ENCODE measurements at regions not wholly inside any gene's neighbourhood (a gene's known extent, or its start where the extent isn't known, plus 50 kb on each side); places are given as distances from the start of the nearest gene placed in this dataset.

DNA sequence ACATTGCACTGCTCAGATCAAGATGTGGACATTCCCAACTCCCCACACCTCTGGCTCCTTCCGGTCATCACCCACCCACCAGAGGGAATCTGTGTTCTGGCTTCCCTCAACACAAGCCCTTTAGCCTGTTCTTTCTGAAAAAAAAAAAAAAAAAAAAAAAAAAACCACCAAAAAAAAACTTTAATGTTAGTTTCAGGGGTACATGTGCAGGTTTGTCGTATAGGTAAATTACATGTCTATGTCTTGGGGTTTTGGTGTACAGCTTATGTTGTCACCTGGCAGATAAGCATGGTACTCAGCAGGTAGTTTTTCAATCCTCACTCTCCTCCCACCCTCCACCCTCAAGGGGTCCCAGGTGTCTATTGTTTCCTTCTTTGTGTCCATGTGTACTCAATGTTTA lies 135.8 kb upstream of the FOXA2 start:
- no peak for DNase-seq (ENCODE audit: low spot score)
- H3K27me3 ChIP-seq (replicated peaks; ENCODE audit: insufficient read depth): peaks cover 2% of the 10 kb centered on the region
- no peaks in the 10 kb centered on the region for H3K4me1 ChIP-seq (replicated peaks)
- intact Hi-C loops (cut with DNase I): no loop called here
- H3K4me3 ChIP-seq: no peak overlapping the region
- no peak for TF ChIP-seq POLR2AphosphoS5 (IDR thresholded peaks at IDR 0.05)
- TF ChIP-seq POLR2A (IDR thresholded peaks at IDR 0.05): no peak
- TF ChIP-seq, protein P1, sequence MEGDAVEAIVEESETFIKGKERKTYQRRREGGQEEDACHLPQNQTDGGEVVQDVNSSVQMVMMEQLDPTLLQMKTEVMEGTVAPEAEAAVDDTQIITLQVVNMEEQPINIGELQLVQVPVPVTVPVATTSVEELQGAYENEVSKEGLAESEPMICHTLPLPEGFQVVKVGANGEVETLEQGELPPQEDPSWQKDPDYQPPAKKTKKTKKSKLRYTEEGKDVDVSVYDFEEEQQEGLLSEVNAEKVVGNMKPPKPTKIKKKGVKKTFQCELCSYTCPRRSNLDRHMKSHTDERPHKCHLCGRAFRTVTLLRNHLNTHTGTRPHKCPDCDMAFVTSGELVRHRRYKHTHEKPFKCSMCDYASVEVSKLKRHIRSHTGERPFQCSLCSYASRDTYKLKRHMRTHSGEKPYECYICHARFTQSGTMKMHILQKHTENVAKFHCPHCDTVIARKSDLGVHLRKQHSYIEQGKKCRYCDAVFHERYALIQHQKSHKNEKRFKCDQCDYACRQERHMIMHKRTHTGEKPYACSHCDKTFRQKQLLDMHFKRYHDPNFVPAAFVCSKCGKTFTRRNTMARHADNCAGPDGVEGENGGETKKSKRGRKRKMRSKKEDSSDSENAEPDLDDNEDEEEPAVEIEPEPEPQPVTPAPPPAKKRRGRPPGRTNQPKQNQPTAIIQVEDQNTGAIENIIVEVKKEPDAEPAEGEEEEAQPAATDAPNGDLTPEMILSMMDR (IDR thresholded peaks at IDR 0.05): no peak
- no peaks in the 10 kb centered on the region for H3K36me3 ChIP-seq
- H3K9me3 ChIP-seq: no peaks in the 10 kb centered on the region
- WGBS: 92% methylated on average over 2 of the region's 2 CpGs
- H3K27ac ChIP-seq: no peak overlapping the region

DNA sequence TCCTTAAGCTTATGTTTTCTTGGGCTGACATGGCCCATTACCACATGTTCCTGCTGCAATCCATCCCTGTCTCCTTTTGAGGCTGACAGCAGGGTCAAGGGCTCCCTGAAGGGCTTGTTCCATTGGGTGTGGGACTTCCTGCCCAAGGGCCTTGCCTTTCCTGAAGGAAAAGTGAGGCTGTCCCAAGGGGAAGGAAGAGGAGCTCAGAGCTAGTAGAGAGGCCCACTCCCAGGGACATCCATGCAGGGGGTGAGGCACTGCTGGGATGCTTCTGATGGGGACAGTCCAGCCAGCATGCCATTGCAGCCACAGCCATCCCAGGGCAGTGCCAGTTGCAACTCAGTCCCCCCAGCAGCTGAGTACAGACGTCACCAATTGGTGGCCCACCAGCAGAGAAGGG lies 138.4 kb upstream of the FOXA2 start:
- 100% methylated on average over 1 of the region's 1 CpG for WGBS
- Histone ChIP-seq H3K36me3 (no peaks in the 10 kb centered on the region), H3K27me3 (replicated peaks; ENCODE audit: insufficient read depth) (peaks cover 5% of the 10 kb centered on the region), H3K27ac (no peak overlapping the region), H3K4me3 (no peak overlapping the region), H3K9me3 (no peaks in the 10 kb centered on the region), H3K4me1 (replicated peaks) (no peaks in the 10 kb centered on the region)
- intact Hi-C loops (cut with DNase I): no loop called here
- TF ChIP-seq, protein P1 (IDR thresholded peaks at IDR 0.05): no peak
- TF ChIP-seq POLR2A (IDR thresholded peaks at IDR 0.05) (no peak), POLR2AphosphoS5 (IDR thresholded peaks at IDR 0.05) (no peak)
- no peak for DNase-seq (ENCODE audit: low spot score)

DNA sequence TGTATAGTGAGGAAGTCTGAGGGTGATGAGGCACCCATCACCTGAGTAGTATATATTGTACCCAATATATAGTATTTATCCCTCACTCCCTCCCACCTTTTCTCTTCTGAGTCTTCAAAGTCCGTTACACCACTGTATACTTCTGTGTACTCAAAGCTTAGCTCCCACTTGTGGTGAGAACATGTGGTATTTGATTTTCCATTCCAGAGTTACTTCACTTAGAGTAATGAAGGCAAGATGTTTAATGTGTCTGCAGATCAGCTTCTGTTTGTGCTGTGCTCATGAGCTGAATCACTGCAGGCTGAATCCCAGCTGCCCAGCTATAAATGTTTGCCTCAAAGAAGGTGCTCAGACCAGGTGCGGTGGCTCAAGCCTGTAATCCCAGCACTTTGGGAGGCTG lies 139.3 kb upstream of the FOXA2 start:
- no peak for DNase-seq (ENCODE audit: low spot score)
- TF ChIP-seq POLR2AphosphoS5 (IDR thresholded peaks at IDR 0.05): no peak
- TF ChIP-seq, protein P1 (IDR thresholded peaks at IDR 0.05): no peak
- no peak for TF ChIP-seq POLR2A (IDR thresholded peaks at IDR 0.05)
- peaks cover 5% of the 10 kb centered on the region for H3K27me3 ChIP-seq (replicated peaks; ENCODE audit: insufficient read depth)
- no peak overlapping the region for H3K4me3 ChIP-seq
- intact Hi-C loops (cut with DNase I): no loop called here
- H3K36me3 ChIP-seq: no peaks in the 10 kb centered on the region
- WGBS: 73% methylated on average over 2 of the region's 2 CpGs
- no peaks in the 10 kb centered on the region for H3K9me3 ChIP-seq
- H3K4me1 ChIP-seq (replicated peaks): no peaks in the 10 kb centered on the region
- H3K27ac ChIP-seq: no peak overlapping the region

DNA sequence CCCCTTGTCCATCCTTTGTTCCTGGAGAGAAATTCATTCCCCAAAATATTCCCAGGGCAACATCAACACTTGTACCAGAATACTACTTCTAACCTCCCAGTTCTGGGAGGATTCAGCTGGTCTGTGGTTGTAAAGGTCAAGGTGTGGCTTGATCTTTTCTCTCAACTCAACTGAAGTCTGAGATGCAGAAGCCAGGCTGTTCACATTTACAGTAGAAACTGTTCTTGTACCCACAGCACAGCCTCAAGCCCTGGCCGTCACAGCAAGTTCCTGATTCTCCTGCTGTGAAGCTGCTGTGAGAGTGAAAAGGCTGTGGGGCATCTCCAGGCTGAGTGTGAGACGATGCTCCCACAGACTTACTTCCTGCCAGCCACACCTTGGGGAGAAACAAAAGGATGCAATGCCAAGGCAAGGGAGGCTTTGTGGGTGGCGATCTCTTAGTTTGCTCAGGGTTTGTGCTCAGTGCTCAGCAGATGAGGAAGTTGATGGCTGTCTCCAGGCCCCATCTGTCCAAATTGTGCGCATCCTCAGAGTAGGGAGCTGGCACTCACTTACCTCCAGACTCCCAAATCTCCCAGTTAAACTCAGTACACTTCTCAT lies 143.9 kb upstream of the FOXA2 start:
- intact Hi-C loops (cut with DNase I): no loop called here
- Histone ChIP-seq H3K4me1 (replicated peaks) (no peaks in the 10 kb centered on the region), H3K4me3 (no peak overlapping the region), H3K9me3 (no peaks in the 10 kb centered on the region), H3K27me3 (replicated peaks; ENCODE audit: insufficient read depth) (peaks cover 3% of the 10 kb centered on the region), H3K36me3 (no peaks in the 10 kb centered on the region), H3K27ac (no peak overlapping the region)
- TF ChIP-seq POLR2A (IDR thresholded peaks at IDR 0.05) (no peak), POLR2AphosphoS5 (IDR thresholded peaks at IDR 0.05) (no peak)
- TF ChIP-seq, protein P1 (IDR thresholded peaks at IDR 0.05): no peak
- no peak for DNase-seq (ENCODE audit: low spot score)
- WGBS: 74% methylated on average over 4 of the region's 4 CpGs

DNA sequence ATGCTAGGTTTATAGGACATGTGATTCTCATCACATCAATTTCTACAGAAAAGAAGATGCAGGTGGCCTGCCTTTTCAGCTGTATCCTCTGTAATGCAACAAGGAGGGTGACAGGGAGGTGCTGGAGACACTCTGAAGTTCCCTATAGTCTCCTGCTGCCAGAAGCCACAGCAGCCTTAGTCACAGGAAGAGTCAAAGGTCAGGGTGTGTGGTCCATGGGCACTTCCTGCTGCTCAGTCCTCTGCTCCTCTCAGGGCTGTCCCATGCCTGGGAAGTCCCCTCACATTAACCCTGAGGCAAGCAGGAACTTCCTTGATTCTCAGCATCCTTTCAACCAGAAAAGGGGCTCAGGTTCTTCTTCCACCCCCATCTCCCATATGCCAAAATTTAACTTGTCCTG lies 144.8 kb upstream of the FOXA2 start:
- no peak for DNase-seq (ENCODE audit: low spot score)
- Histone ChIP-seq H3K4me3 (no peak overlapping the region), H3K9me3 (no peaks in the 10 kb centered on the region), H3K27ac (no peak overlapping the region), H3K27me3 (replicated peaks; ENCODE audit: insufficient read depth) (peaks cover 3% of the 10 kb centered on the region), H3K36me3 (no peaks in the 10 kb centered on the region), H3K4me1 (replicated peaks) (no peaks in the 10 kb centered on the region)
- intact Hi-C loops (cut with DNase I): no loop called here
- TF ChIP-seq POLR2A (IDR thresholded peaks at IDR 0.05): no peak
- TF ChIP-seq, protein P1 (IDR thresholded peaks at IDR 0.05): no peak
- no peak for TF ChIP-seq POLR2AphosphoS5 (IDR thresholded peaks at IDR 0.05)

All from prostate gland (tissue), 2 donors.